Activated naive CD8-positive, alpha-beta T cell treated with anti-CD3 and anti-CD28 coated beads, Interleukin-2, amount 10 ng/mL, durations not matched to agents 7 days and 5 days (primary cell): ENCODE measurements at regions not wholly inside any gene's neighbourhood (a gene's known extent, or its start where the extent isn't known, plus 50 kb on each side); places are given as distances from the start of the nearest gene placed in this dataset.

ENCODE experiments used
- ATAC-seq: fragments of 150-1000 bp; cut with Tn5 transposase; one replicate; pipeline ENCODE4 v1.10.0; 2021; ENCODE audit warnings: low read depth, moderate library complexity
- POLR2A ChIA-PET: fragments of 350-600 bp; sonication (Branson Sonifier 250); formaldehyde crosslinking; loops from one replicate; lab custom pipeline; 2021; ENCODE audit warnings: antibody characterized with exemption; lab: Charles Lee
- DNase-seq: peaks from one replicate; pipeline ENCODE4 v3.0.0; 2021
- H3K27ac Mint-ChIP-seq: one replicate; pipeline ENCODE4 v1.8.0; 2022; ENCODE audit warnings: mild to moderate bottlenecking, mixed read lengths
- H3K27me3 Mint-ChIP-seq: one replicate; pipeline ENCODE4 v1.8.0; 2022; ENCODE audit warnings: mild to moderate bottlenecking, moderate library complexity, mixed read lengths
- H3K36me3 Mint-ChIP-seq: one replicate; pipeline ENCODE4 v1.8.0; 2021; ENCODE audit warnings: mild to moderate bottlenecking, mixed read lengths
- H3K4me1 Mint-ChIP-seq: one replicate; pipeline ENCODE4 v1.8.0; 2021; ENCODE audit warnings: mixed read lengths
- H3K4me3 Mint-ChIP-seq: one replicate; pipeline ENCODE4 v1.8.0; 2022; ENCODE audit warnings: mild to moderate bottlenecking, moderate library complexity, mixed read lengths
- H3K9me3 Mint-ChIP-seq: one replicate; pipeline ENCODE4 v1.8.0; 2021; ENCODE audit warnings: mixed read lengths

GRCh38 chr3:88785841-88786240, 321.6 kb upstream of the EPHA3 start:
- DNase-seq (no peak), ATAC-seq (no peak)
- Mint-ChIP-seq H3K36me3 (no peaks in the 10 kb centered on the region), H3K27me3 (no peaks in the 10 kb centered on the region), H3K4me1 (no peaks in the 10 kb centered on the region), H3K4me3 (no peak overlapping the region), H3K9me3 (peaks cover 2% of the 10 kb centered on the region), H3K27ac (no peak overlapping the region)
- POLR2A ChIA-PET, result no interaction called here

- Mint-ChIP-seq H3K27ac (no peak overlapping the region), H3K4me1 (no peaks in the 10 kb centered on the region), H3K9me3 (peaks cover 23% of the 10 kb centered on the region), H3K36me3 (no peaks in the 10 kb centered on the region), H3K4me3 (no peak overlapping the region), H3K27me3 (no peaks in the 10 kb centered on the region)
- POLR2A ChIA-PET, result no interaction called here
- no peak for DNase-seq
- ATAC-seq, result no peak
These were observed 311.9 kb upstream of the EPHA3 start for GRCh38 chr3:88795503-88795902.

- Mint-ChIP-seq H3K27ac (no peak overlapping the region), H3K4me3 (no peak overlapping the region), H3K36me3 (no peaks in the 10 kb centered on the region), H3K27me3 (no peaks in the 10 kb centered on the region), H3K9me3 (peaks cover 1% of the 10 kb centered on the region), H3K4me1 (no peaks in the 10 kb centered on the region)
- POLR2A ChIA-PET, result no interaction called here
- ATAC-seq, result no peak
- DNase-seq, result no peak
These were observed 299.8 kb upstream of the EPHA3 start for GRCh38 chr3:88807491-88808105.

GRCh38 chr3:88809993-88810392, 297.4 kb upstream of the EPHA3 start:
- Mint-ChIP-seq H3K36me3 (no peaks in the 10 kb centered on the region), H3K4me1 (no peaks in the 10 kb centered on the region), H3K4me3 (no peak overlapping the region), H3K27ac (no peak overlapping the region), H3K9me3 (peaks cover 1% of the 10 kb centered on the region), H3K27me3 (no peaks in the 10 kb centered on the region)
- DNase-seq (no peak), ATAC-seq (no peak)
- POLR2A ChIA-PET, result no interaction called here

GRCh38 chr3:88810455-88810854, 297.0 kb upstream of the EPHA3 start:
- POLR2A ChIA-PET, result no interaction called here

GRCh38 chr3:88811096-88811495, 296.3 kb upstream of the EPHA3 start:
- no peak for ATAC-seq
- H3K4me3 Mint-ChIP-seq, result no peak overlapping the region
- H3K27me3 Mint-ChIP-seq, result no peaks in the 10 kb centered on the region
- peaks cover 1% of the 10 kb centered on the region for H3K9me3 Mint-ChIP-seq
- no peak overlapping the region for H3K27ac Mint-ChIP-seq
- H3K4me1 Mint-ChIP-seq, result no peaks in the 10 kb centered on the region
- no peak for DNase-seq
- POLR2A ChIA-PET, result no interaction called here
- H3K36me3 Mint-ChIP-seq, result no peaks in the 10 kb centered on the region

More at GRCh38 chr3:88810455-88810854, 297.0 kb upstream of the EPHA3 start:
- no peak overlapping the region for H3K4me3 Mint-ChIP-seq
- peaks cover 1% of the 10 kb centered on the region for H3K9me3 Mint-ChIP-seq
- no peak for DNase-seq
- H3K27me3 Mint-ChIP-seq, result no peaks in the 10 kb centered on the region
- H3K27ac Mint-ChIP-seq, result no peak overlapping the region
- H3K36me3 Mint-ChIP-seq, result no peaks in the 10 kb centered on the region
- no peak for ATAC-seq
- no peaks in the 10 kb centered on the region for H3K4me1 Mint-ChIP-seq

GRCh38 chr3:88812576-88812975, 294.8 kb upstream of the EPHA3 start:
- POLR2A ChIA-PET, result no interaction called here
- Mint-ChIP-seq H3K27me3 (no peaks in the 10 kb centered on the region), H3K9me3 (peaks cover 1% of the 10 kb centered on the region), H3K4me3 (no peak overlapping the region), H3K36me3 (no peaks in the 10 kb centered on the region), H3K27ac (no peak overlapping the region), H3K4me1 (no peaks in the 10 kb centered on the region)
- no peak for ATAC-seq
- no peak for DNase-seq

- Mint-ChIP-seq H3K4me1 (no peaks in the 10 kb centered on the region), H3K4me3 (no peak overlapping the region), H3K36me3 (no peaks in the 10 kb centered on the region), H3K27ac (no peak overlapping the region), H3K27me3 (no peaks in the 10 kb centered on the region), H3K9me3 (peaks cover under 1% of the 10 kb centered on the region)
- no peak for ATAC-seq
- DNase-seq, result no peak
- POLR2A ChIA-PET, result no interaction called here
These were observed 291.0 kb upstream of the EPHA3 start for GRCh38 chr3:88816445-88816844.

GRCh38 chr3:88824666-88825564, 282.5 kb upstream of the EPHA3 start:
- DNase-seq (no peak), ATAC-seq (no peak)
- Mint-ChIP-seq H3K9me3 (peaks cover 2% of the 10 kb centered on the region), H3K27me3 (no peaks in the 10 kb centered on the region), H3K4me3 (no peak overlapping the region), H3K4me1 (no peaks in the 10 kb centered on the region), H3K36me3 (no peaks in the 10 kb centered on the region), H3K27ac (no peak overlapping the region)
- POLR2A ChIA-PET, result no interaction called here

- Mint-ChIP-seq H3K36me3 (no peaks in the 10 kb centered on the region), H3K4me3 (no peak overlapping the region), H3K27ac (no peak overlapping the region), H3K9me3 (peaks cover 2% of the 10 kb centered on the region), H3K4me1 (no peaks in the 10 kb centered on the region), H3K27me3 (no peaks in the 10 kb centered on the region)
- no peak for DNase-seq
- POLR2A ChIA-PET, result no interaction called here
- no peak for ATAC-seq
These were observed 279.0 kb upstream of the EPHA3 start for GRCh38 chr3:88828466-88828865.

- Mint-ChIP-seq H3K9me3 (no peaks in the 10 kb centered on the region), H3K36me3 (no peaks in the 10 kb centered on the region), H3K27me3 (no peaks in the 10 kb centered on the region), H3K4me3 (no peak overlapping the region), H3K27ac (no peak overlapping the region), H3K4me1 (no peaks in the 10 kb centered on the region)
- POLR2A ChIA-PET, result no interaction called here
- DNase-seq (no peak), ATAC-seq (no peak)
These were observed 254.8 kb upstream of the EPHA3 start for GRCh38 chr3:88852606-88853005.

GRCh38 chr3:88863196-88863595, 244.2 kb upstream of the EPHA3 start:
- no peak for ATAC-seq
- Mint-ChIP-seq H3K4me1 (no peaks in the 10 kb centered on the region), H3K27ac (no peak overlapping the region), H3K9me3 (peaks cover 4% of the 10 kb centered on the region), H3K36me3 (no peaks in the 10 kb centered on the region), H3K27me3 (no peaks in the 10 kb centered on the region), H3K4me3 (no peak overlapping the region)
- POLR2A ChIA-PET, result no interaction called here
- no peak for DNase-seq

- ATAC-seq (no peak), DNase-seq (no peak)
- no peaks in the 10 kb centered on the region for H3K36me3 Mint-ChIP-seq
- H3K27me3 Mint-ChIP-seq, result no peaks in the 10 kb centered on the region
- POLR2A ChIA-PET, result no interaction called here
- H3K27ac Mint-ChIP-seq, result no peak overlapping the region
- no peak overlapping the region for H3K4me3 Mint-ChIP-seq
- no peaks in the 10 kb centered on the region for H3K4me1 Mint-ChIP-seq
- H3K9me3 Mint-ChIP-seq, result peaks cover 4% of the 10 kb centered on the region
These were observed 230.7 kb upstream of the EPHA3 start for GRCh38 chr3:88876724-88877123.

- POLR2A ChIA-PET, result no interaction called here
- Mint-ChIP-seq H3K27ac (no peak overlapping the region), H3K27me3 (no peaks in the 10 kb centered on the region), H3K4me3 (no peak overlapping the region), H3K9me3 (peaks cover 4% of the 10 kb centered on the region), H3K4me1 (no peaks in the 10 kb centered on the region), H3K36me3 (no peaks in the 10 kb centered on the region)
- DNase-seq (no peak), ATAC-seq (no peak)
These were observed 227.5 kb upstream of the EPHA3 start for GRCh38 chr3:88879905-88880304.
